ENCODE measurements at regions not wholly inside any gene's neighbourhood (a gene's known extent, or its start where the extent isn't known, plus 50 kb on each side); places are given as distances from the start of the nearest gene placed in this dataset.

DNA sequence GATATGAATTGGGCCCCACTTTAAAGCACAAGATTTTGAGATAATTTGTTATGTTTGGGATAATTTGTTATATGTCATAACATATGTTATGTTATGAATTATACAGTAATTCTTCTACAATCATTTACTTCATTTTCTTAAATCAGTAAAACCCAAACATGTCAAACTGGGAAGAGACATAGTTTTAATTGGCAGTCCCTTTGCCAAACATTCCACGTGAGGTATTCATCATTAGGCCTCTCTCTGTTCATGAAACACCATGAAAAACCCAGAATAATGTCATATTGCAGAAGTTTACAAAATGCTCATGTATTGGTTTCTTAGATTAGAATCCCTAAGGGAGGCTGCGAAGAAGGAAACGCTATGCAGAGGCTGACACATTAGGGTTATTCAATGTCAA lies 89.4 kb upstream of the PDE10A start:
- H3K36me3 ChIP-seq: no peaks in the 10 kb centered on the region
- no peaks in the 10 kb centered on the region for H3K27me3 ChIP-seq
- no peak for DNase-seq
- TF ChIP-seq POLR2AphosphoS5 (IDR thresholded peaks at IDR 0.05): no peak
- H3K9me3 ChIP-seq: no peaks in the 10 kb centered on the region
- H3K4me3 ChIP-seq: no peak overlapping the region
- H3K4me1 ChIP-seq: peaks cover 0 to 8% (median 3%) of the 10 kb centered on the region in 4 donors
- no peak overlapping the region for H3K27ac ChIP-seq
- intact Hi-C loops (cut with DNase I): no loop called here
- 94 to 97% methylated on average over 3 of the region's 3 CpGs for WGBS, 2 donors

DNA sequence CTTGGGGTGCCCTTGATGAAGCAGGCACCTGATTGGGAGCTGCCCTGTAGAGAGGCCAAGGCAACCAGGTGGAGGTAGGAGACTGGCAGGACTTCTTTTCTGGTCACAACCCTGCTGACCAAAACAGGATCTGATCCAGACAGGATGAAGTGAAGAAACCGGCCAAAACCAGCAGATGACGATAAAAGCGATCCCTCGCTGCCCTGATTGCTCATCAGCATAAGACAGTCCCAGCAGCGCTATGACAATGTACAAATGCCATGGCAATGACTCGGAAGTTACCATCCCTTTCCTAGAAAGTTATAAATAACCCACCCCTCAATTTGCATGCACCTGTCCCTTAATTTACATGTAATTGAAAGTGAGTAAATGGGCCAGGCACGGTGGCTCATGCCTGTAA lies 88.4 kb upstream of the PDE10A start:
- Histone ChIP-seq H3K9me3 (no peaks in the 10 kb centered on the region), H3K27me3 (no peaks in the 10 kb centered on the region), H3K27ac (no peak overlapping the region), H3K36me3 (no peaks in the 10 kb centered on the region), H3K4me3 (no peak overlapping the region), H3K4me1 (peaks cover 0 to 8% (median 3%) of the 10 kb centered on the region in 4 donors)
- intact Hi-C loops (cut with DNase I): no loop called here
- 81 to 89% methylated on average over 7 of the region's 7 CpGs for WGBS, 2 donors
- TF ChIP-seq EP300 (IDR thresholded peaks at IDR 0.05) (no peak), POLR2AphosphoS5 (IDR thresholded peaks at IDR 0.05) (no peak), POLR2A (IDR thresholded peaks at IDR 0.05) (no peak)
- TF ChIP-seq, protein P1, sequence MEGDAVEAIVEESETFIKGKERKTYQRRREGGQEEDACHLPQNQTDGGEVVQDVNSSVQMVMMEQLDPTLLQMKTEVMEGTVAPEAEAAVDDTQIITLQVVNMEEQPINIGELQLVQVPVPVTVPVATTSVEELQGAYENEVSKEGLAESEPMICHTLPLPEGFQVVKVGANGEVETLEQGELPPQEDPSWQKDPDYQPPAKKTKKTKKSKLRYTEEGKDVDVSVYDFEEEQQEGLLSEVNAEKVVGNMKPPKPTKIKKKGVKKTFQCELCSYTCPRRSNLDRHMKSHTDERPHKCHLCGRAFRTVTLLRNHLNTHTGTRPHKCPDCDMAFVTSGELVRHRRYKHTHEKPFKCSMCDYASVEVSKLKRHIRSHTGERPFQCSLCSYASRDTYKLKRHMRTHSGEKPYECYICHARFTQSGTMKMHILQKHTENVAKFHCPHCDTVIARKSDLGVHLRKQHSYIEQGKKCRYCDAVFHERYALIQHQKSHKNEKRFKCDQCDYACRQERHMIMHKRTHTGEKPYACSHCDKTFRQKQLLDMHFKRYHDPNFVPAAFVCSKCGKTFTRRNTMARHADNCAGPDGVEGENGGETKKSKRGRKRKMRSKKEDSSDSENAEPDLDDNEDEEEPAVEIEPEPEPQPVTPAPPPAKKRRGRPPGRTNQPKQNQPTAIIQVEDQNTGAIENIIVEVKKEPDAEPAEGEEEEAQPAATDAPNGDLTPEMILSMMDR (IDR thresholded peaks at IDR 0.05): no peak
- DNase-seq: no peak

DNA sequence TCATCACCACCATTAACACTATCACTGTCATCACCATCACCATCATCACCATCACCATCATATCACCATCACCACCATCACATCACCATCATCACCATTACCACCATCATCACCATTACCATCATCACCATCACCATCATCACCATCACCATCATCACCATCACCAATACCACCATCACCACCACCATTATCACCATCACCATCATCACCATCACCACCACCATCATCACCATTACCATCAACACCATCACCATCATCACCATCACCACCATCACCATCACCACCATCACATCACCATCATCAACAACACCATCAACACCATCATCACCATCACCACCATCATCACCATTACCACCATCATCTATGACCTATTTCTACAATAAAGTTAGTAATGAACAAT lies 86.1 kb upstream of the PDE10A start:
- intact Hi-C loops (cut with DNase I): no loop called here
- DNase-seq: no peak
- Histone ChIP-seq H3K4me3 (no peak overlapping the region), H3K9me3 (no peaks in the 10 kb centered on the region), H3K36me3 (no peaks in the 10 kb centered on the region), H3K27me3 (no peaks in the 10 kb centered on the region), H3K4me1 (peaks cover 0 to 8% (median 3%) of the 10 kb centered on the region in 4 donors), H3K27ac (no peak overlapping the region)
- TF ChIP-seq, protein P1 (IDR thresholded peaks at IDR 0.05): no peak
- no peak for TF ChIP-seq POLR2AphosphoS5 (IDR thresholded peaks at IDR 0.05)
- TF ChIP-seq POLR2A (IDR thresholded peaks at IDR 0.05): no peak
- no peak for TF ChIP-seq EP300 (IDR thresholded peaks at IDR 0.05)

DNA sequence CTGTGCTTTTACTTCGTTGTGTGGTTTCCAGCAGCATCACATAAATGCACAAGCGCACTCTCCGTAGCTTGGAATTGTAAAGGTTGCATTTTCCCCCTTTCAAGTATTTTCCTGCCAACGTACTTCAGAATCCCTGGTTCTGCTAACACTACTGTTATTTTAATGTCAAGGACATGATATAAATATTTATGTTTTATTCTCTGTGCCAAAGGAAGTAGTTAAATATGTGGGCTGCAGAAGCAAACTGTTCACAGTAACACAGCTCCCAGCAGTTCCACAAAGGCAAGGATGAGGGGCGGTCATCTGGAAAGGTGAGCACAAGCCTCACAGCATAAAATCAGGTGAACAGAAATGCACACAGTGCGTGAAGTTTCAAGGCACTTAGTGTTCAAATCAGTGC lies 85.3 kb upstream of the PDE10A start:
- WGBS, 2 donors: 76 to 79% methylated on average over 6 of the region's 6 CpGs
- intact Hi-C loops (cut with DNase I): no loop called here
- TF ChIP-seq POLR2AphosphoS5 (IDR thresholded peaks at IDR 0.05): no peak
- no peak for TF ChIP-seq POLR2A (IDR thresholded peaks at IDR 0.05)
- TF ChIP-seq, protein P1 (IDR thresholded peaks at IDR 0.05): no peak
- TF ChIP-seq EP300 (IDR thresholded peaks at IDR 0.05): no peak
- H3K9me3 ChIP-seq: no peaks in the 10 kb centered on the region
- no peaks in the 10 kb centered on the region for H3K36me3 ChIP-seq
- H3K4me3 ChIP-seq: no peak overlapping the region
- peaks cover 0 to 8% (median 3%) of the 10 kb centered on the region in 4 donors for H3K4me1 ChIP-seq
- DNase-seq: no peak
- H3K27me3 ChIP-seq: no peaks in the 10 kb centered on the region
- no peak overlapping the region for H3K27ac ChIP-seq

DNA sequence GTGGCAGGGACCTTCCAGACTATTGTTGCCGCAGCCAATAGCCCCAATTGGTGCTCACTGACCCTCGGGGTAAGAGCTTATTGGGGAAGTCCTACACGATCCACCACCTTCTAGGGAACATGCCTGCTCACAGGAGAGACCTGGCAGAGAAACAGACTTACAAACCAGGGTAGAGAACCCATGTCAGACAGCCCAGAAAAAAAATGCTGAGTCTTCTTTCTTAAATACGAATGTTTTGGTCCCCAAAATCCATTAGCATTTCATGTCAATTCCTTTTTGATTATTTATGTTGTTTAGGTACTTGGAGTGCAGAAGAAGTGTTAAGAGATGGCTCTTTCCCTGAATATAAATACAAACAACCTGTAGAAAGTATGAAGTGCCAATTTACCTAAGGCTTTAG lies 84.9 kb upstream of the PDE10A start:
- Histone ChIP-seq H3K4me1 (peaks cover 0 to 8% (median 3%) of the 10 kb centered on the region in 4 donors), H3K27me3 (no peaks in the 10 kb centered on the region), H3K4me3 (no peak overlapping the region), H3K9me3 (no peaks in the 10 kb centered on the region), H3K36me3 (no peaks in the 10 kb centered on the region), H3K27ac (no peak overlapping the region)
- 71 to 75% methylated on average over 4 of the region's 4 CpGs for WGBS, 2 donors
- DNase-seq: no peak
- intact Hi-C loops (cut with DNase I): no loop called here
- TF ChIP-seq POLR2A (IDR thresholded peaks at IDR 0.05): no peak
- TF ChIP-seq EP300 (IDR thresholded peaks at IDR 0.05): no peak
- TF ChIP-seq POLR2AphosphoS5 (IDR thresholded peaks at IDR 0.05): no peak
- TF ChIP-seq, protein P1 (IDR thresholded peaks at IDR 0.05): no peak
